ENCODE measurements at regions not wholly inside any gene's neighbourhood (a gene's known extent, or its start where the extent isn't known, plus 50 kb on each side); places are given as distances from the start of the nearest gene placed in this dataset.

GRCh38 chr13:68128297-68128915 lies 898.3 kb upstream of the PCDH9 start:
- 93% methylated on average over 7 of the region's 7 CpGs; no CpG with 5 or more reads in 1 of the 2 experiments for WGBS, 2 experiments (ENCODE audit: extremely low coverage in 1 of 2, insufficient coverage in 1 of 2, insufficient read length in 1 of 2, insufficient replicate concordance in 2 of 2, low coverage in 1 of 2, low lambda C conversion rate in 2 of 2, missing lambda C conversion rate in 1 of 2)
- no peak overlapping the region for H3K9ac ChIP-seq (replicated peaks in 1 of 4; ENCODE audit: extremely low read depth in 1 of 4, low read depth in 3 of 4, low read length in 3 of 4)
- H2BK15ac ChIP-seq (ENCODE audit: low read length): no peak overlapping the region
- H3K18ac ChIP-seq (ENCODE audit: extremely low read depth, low read length): no peak overlapping the region
- CTCF ChIA-PET (ENCODE audit: partially characterized antibody): interaction anchor here (1.4 kb wide), 1 partner anchor 13 kb away, joined by 3 read pairs; no protein-coding TSS in a partner anchor
- H4K20me1 ChIP-seq (replicated peaks in 1 of 2; ENCODE audit: control insufficient read depth in 1 of 2, insufficient read depth in 2 of 2, low read length in 2 of 2): no peaks in the 10 kb centered on the region
- H3K9me3 ChIP-seq (ENCODE audit: insufficient read depth in 2 of 2, low read depth in 1 of 2, low read length in 1 of 2): no peaks in the 10 kb centered on the region
- H3K27me3 ChIP-seq (replicated peaks in 1 of 4; ENCODE audit: control insufficient read depth in 3 of 4, extremely low read depth in 1 of 4, insufficient read depth in 3 of 4, low read length in 3 of 4): no peaks in the 10 kb centered on the region
- no peak overlapping the region for H3K4ac ChIP-seq (replicated peaks; ENCODE audit: insufficient read length, low read depth, low read length)
- no peaks in the 10 kb centered on the region for H3K79me1 ChIP-seq (ENCODE audit: low read depth, low read length)
- no peak overlapping the region for H2AK5ac ChIP-seq (ENCODE audit: low read depth, low read length)
- no peak overlapping the region for H4K5ac ChIP-seq (ENCODE audit: insufficient read length, low read depth, low read length)
- H3K4me1 ChIP-seq (replicated peaks in 1 of 4; ENCODE audit: control insufficient read depth in 3 of 4, insufficient read depth in 4 of 4, low read length in 3 of 4): no peaks in the 10 kb centered on the region
- no peak overlapping the region for H3K14ac ChIP-seq (ENCODE audit: insufficient read length)
- FAIRE-seq (no peak), DNase-seq (ENCODE audit: low read depth in 1 of 2, low spot score in 2 of 2) (no peak)
- H4K8ac ChIP-seq (ENCODE audit: extremely low read depth, insufficient read depth, low read length): no peak overlapping the region
- H2BK5ac ChIP-seq (ENCODE audit: low read depth, low read length): no peak overlapping the region
- H2BK120ac ChIP-seq (replicated peaks; ENCODE audit: low read depth, low read length): no peak overlapping the region
- no peaks in the 10 kb centered on the region for H3K23me2 ChIP-seq (ENCODE audit: low read depth, low read length)
- no peak overlapping the region for H3K27ac ChIP-seq (ENCODE audit: low read depth, low read length)
- no peak overlapping the region for H3K4me3 ChIP-seq (ENCODE audit: extremely low read depth in 1 of 4, insufficient read depth in 2 of 4, low read depth in 3 of 4, low read length in 4 of 4)
- no peaks in the 10 kb centered on the region for H3K36me3 ChIP-seq (ENCODE audit: control insufficient read depth in 2 of 4, insufficient read depth in 4 of 4, low read length in 3 of 4)
- no peak overlapping the region for H2BK20ac ChIP-seq (ENCODE audit: low read length)
- H2BK12ac ChIP-seq (ENCODE audit: low read depth, low read length): no peak overlapping the region
- H3K4me2 ChIP-seq (ENCODE audit: insufficient read depth in 1 of 2, low read depth in 2 of 2, low read length in 2 of 2): no peak overlapping the region
- H3K79me2 ChIP-seq (ENCODE audit: control insufficient read depth in 1 of 2, insufficient read depth in 2 of 2, low read length in 2 of 2): no peaks in the 10 kb centered on the region
- no peak overlapping the region for H3K56ac ChIP-seq (replicated peaks; ENCODE audit: insufficient read length, low read depth, low read length)
- H3K23ac ChIP-seq (ENCODE audit: insufficient read length): no peak overlapping the region
- no peak overlapping the region for H2AFZ ChIP-seq (ENCODE audit: low read length)
- POLR2A ChIA-PET (ENCODE audit: partially characterized antibody): no interaction called here
- no peak overlapping the region for H4K91ac ChIP-seq (replicated peaks; ENCODE audit: insufficient read length, low read length)
- TF ChIP-seq CTCF (IDR thresholded peaks at IDR 0.05; ENCODE audit: control extremely low read depth in 1 of 3, insufficient read depth in 1 of 3, low read depth in 1 of 3, low read length in 3 of 3) (no peak), TAF1 (IDR thresholded peaks at IDR 0.05; ENCODE audit: low read depth, low read length) (no peak), ATF2 (IDR thresholded peaks at IDR 0.05; ENCODE audit: low read length) (no peak), ZNF274 (IDR thresholded peaks at IDR 0.05; ENCODE audit: borderline replicate concordance, extremely low read depth, low read length) (no peak), FOSL1 (IDR thresholded peaks at IDR 0.05; ENCODE audit: insufficient read depth, low read depth, low read length) (no peak), TAF7 (optimal IDR thresholded peaks at IDR 0.05; ENCODE audit: borderline replicate concordance, low read depth, low read length) (no peak), SIN3A (conservative IDR thresholded peaks at IDR 0.05 in 1 of 2, IDR thresholded peaks at IDR 0.05 in 1 of 2; ENCODE audit: low read depth in 1 of 2, low read length in 2 of 2) (no peak), CHD2 (IDR thresholded peaks at IDR 0.05; ENCODE audit: low read length) (no peak), POU5F1 (IDR thresholded peaks at IDR 0.05; ENCODE audit: low read depth, low read length) (no peak)

Data from H1 (cell line).